HEK293T (cell line): ENCODE measurements at regions not wholly inside any gene's neighbourhood (a gene's known extent, or its start where the extent isn't known, plus 50 kb on each side); places are given as distances from the start of the nearest gene placed in this dataset.

Experiments
- CTCF ChIA-PET: fragments of 350-600 bp; formaldehyde crosslinking; extraction: SDS; loops from one replicate; lab custom pipeline; 2021; ENCODE audit warnings: antibody characterized with exemption, inconsistent platforms; lab: Yijun Ruan, JAX
- POLR2A ChIA-PET: fragments of 350-600 bp; formaldehyde crosslinking; extraction: SDS; loops from one replicate; lab custom pipeline; 2020; ENCODE audit warnings: antibody characterized with exemption, inconsistent platforms; lab: Yijun Ruan, JAX
- DNase-seq: peaks from one replicate; pipeline ENCODE4 v3.0.0; 2012; ENCODE audit warnings: mixed read lengths; ENCODE audit errors: extremely low spot score
- ARNT ChIP-seq: fragments of 450-650 bp; IDR thresholded peaks from 2 replicates; pipeline ENCODE4 v1.6.1; 2017; ENCODE audit warnings: mild to moderate bottlenecking
- BHLHE40 ChIP-seq: fragments of 450-650 bp; IDR thresholded peaks from 2 replicates; pipeline ENCODE4 v1.6.1; 2016; ENCODE audit warnings: mild to moderate bottlenecking, moderate library complexity, borderline replicate concordance
- CTBP1 ChIP-seq: fragments of 450-650 bp; IDR thresholded peaks from 2 replicates; pipeline ENCODE4 v1.6.1; 2016; ENCODE audit warnings: borderline replicate concordance
- ELF4 ChIP-seq: fragments of 450-650 bp; IDR thresholded peaks from 2 replicates; pipeline ENCODE4 v1.6.1; 2017; ENCODE audit warnings: antibody characterized with exemption
- FOXA1 ChIP-seq: fragments of 450-650 bp; IDR thresholded peaks from 2 replicates; pipeline ENCODE4 v1.6.1; 2016; ENCODE audit warnings: mild to moderate bottlenecking
- FOXK2 ChIP-seq: fragments of 450-650 bp; IDR thresholded peaks from 2 replicates; pipeline ENCODE4 v1.6.1; 2016; ENCODE audit warnings: mild to moderate bottlenecking
- FOXM1 ChIP-seq: fragments of 450-650 bp; IDR thresholded peaks from 2 replicates; pipeline ENCODE4 v1.6.1; 2017; ENCODE audit warnings: mild to moderate bottlenecking, borderline replicate concordance
- HDGF ChIP-seq: fragments of 450-650 bp; IDR thresholded peaks from 2 replicates; pipeline ENCODE4 v1.6.1; 2017; ENCODE audit warnings: antibody characterized with exemption, borderline replicate concordance
- L3MBTL2 ChIP-seq: fragments of 450-650 bp; conservative IDR thresholded peaks from 2 replicates; pipeline ENCODE4 v1.6.1; 2016; ENCODE audit warnings: mild to moderate bottlenecking
- LEF1 ChIP-seq: fragments of 450-650 bp; IDR thresholded peaks from 2 replicates; pipeline ENCODE4 v1.6.1; 2017; ENCODE audit warnings: mild to moderate bottlenecking, borderline replicate concordance
- NFRKB ChIP-seq: fragments of 450-650 bp; IDR thresholded peaks from 2 replicates; pipeline ENCODE4 v1.6.1; 2016; ENCODE audit warnings: mild to moderate bottlenecking, moderate library complexity
- SP1 ChIP-seq: fragments of 450-650 bp; IDR thresholded peaks from 2 replicates; pipeline ENCODE4 v1.6.1; 2017
- SUZ12 ChIP-seq: fragments of 450-650 bp; IDR thresholded peaks from 2 replicates; pipeline ENCODE4 v1.6.1; 2016; ENCODE audit warnings: mild to moderate bottlenecking
- TARDBP ChIP-seq: fragments of 450-650 bp; IDR thresholded peaks from 2 replicates; pipeline ENCODE4 v1.6.1; 2016
- ZNF384 ChIP-seq: fragments of 450-650 bp; IDR thresholded peaks from 2 replicates; pipeline ENCODE4 v1.6.1; 2016
- TF ChIP-seq, protein P1 (sequence below): fragments of 450-650 bp; IDR thresholded peaks from 2 replicates; pipeline ENCODE4 v1.6.1; 2016

DNA sequence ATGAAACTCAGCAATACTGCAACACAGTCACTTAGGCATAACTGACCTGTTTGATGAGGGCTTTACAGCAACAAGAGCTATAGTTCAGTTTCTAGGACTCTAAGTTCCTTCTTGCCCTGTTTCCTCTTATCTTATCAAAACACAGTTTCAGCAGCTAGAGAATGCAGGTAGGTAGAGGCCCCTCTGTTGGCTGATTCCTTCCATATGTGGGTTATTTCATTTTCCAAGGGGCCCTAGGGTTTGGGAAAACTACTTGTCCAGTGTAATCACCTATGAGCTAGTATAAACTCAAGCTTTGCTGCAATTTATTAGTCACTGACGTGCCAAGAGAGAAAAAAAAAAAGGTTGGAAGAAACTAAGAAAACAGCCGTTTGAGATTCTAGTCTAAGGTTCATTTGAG, 607.7 kb upstream of the USP24 start:
- no peak for TF ChIP-seq HDGF
- TF ChIP-seq FOXK2: no peak
- no peak for TF ChIP-seq BHLHE40
- TF ChIP-seq CTBP1: no peak
- TF ChIP-seq LEF1: no peak
- TF ChIP-seq SP1: no peak
- TF ChIP-seq SUZ12: no peak
- no peak for TF ChIP-seq ARNT
- no peak for TF ChIP-seq FOXA1
- no peak for TF ChIP-seq TARDBP
- ChIA-PET POLR2A (no interaction called here), CTCF (no interaction called here)
- no peak for DNase-seq

DNA sequence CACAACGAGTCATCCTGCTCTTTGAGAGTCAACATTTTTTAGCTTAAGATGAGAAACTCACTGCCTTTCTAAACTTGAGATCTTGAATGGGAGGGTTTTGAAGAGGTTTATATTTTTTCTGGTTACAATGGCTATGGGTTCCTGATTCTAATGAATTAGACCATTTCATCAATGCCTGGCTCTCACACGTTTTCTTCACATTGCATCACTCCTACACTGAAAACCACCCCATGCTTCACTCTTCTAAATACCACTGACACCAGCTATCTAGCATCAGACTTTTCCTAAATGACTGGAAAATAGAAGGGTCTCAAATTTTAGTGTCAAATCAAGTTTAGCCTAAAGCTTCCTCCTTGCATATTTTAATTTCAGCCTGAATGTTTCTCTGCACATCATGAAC, 606.1 kb upstream of the USP24 start:
- DNase-seq: no peak
- ChIA-PET CTCF (interaction anchor here (0.6 kb wide), 1 partner anchor 151 kb away, joined by 3 read pairs; no protein-coding TSS in a partner anchor), POLR2A (interaction anchor here (1.0 kb wide), 1 partner anchor 19 kb away, joined by 3 read pairs; no protein-coding TSS in a partner anchor)
- TF ChIP-seq ELF4 (no peak), FOXM1 (no peak)

DNA sequence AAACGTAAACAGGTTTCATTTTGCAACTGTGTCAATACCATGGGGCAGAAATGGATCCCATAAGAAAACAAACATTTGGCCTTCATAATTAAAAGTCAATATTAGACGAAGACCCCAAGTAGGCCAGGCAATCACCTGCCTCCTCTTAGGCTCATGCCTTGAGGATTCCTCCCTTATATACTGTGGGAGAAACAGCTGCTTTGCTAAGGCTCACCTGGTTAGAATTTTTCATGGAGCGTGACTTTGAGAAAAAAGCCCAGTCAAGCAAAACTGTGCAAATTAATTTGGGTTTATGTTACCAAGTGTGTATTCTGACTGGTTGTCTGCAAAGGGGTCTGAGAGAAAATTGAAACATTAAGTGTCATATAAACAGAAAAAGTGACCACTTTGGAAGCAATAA, 605.3 kb upstream of the USP24 start:
- DNase-seq: no peak
- no peak for TF ChIP-seq NFRKB
- no peak for TF ChIP-seq ZNF384
- TF ChIP-seq ELF4: no peak
- no peak for TF ChIP-seq L3MBTL2
- TF ChIP-seq ARNT: no peak
- TF ChIP-seq FOXK2: no peak
- TF ChIP-seq CTBP1: no peak
- no peak for TF ChIP-seq FOXA1
- TF ChIP-seq TARDBP: no peak
- no peak for TF ChIP-seq LEF1
- TF ChIP-seq HDGF: no peak
- TF ChIP-seq SP1: no peak
- no peak for TF ChIP-seq FOXM1
- no peak for TF ChIP-seq SUZ12
- TF ChIP-seq BHLHE40: no peak
- TF ChIP-seq, protein P1, sequence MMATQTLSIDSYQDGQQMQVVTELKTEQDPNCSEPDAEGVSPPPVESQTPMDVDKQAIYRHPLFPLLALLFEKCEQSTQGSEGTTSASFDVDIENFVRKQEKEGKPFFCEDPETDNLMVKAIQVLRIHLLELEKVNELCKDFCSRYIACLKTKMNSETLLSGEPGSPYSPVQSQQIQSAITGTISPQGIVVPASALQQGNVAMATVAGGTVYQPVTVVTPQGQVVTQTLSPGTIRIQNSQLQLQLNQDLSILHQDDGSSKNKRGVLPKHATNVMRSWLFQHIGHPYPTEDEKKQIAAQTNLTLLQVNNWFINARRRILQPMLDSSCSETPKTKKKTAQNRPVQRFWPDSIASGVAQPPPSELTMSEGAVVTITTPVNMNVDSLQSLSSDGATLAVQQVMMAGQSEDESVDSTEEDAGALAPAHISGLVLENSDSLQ: no peak
- CTCF ChIA-PET: no interaction called here
- POLR2A ChIA-PET: interaction anchor here (1.0 kb wide), 1 partner anchor 20 kb away, joined by 3 read pairs; no protein-coding TSS in a partner anchor

DNA sequence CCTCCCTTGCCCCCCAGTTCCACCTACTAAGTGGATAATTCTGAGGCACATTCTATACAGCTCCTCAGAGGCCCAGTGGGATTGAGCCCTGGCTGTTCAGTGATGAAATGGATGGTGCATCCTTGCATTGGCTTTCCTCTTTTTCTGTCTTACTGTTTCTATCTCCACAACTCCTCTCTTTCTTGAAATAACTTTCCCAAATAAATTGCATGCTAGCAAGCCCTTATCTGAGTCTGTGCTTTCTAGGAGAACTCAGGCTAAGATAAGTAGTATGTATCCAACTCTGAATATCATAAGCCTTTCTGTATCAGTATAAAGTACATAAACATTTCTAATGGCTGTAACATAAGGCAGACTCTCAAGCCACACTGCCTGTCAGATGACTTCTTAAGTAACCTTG, 603.8 kb upstream of the USP24 start:
- ChIA-PET CTCF (no interaction called here), POLR2A (no interaction called here)
- DNase-seq: no peak
- TF ChIP-seq SP1 (no peak), FOXK2 (no peak), FOXM1 (no peak), ELF4 (no peak), FOXA1 (no peak), TARDBP (no peak), LEF1 (no peak), HDGF (no peak), NFRKB (no peak), SUZ12 (no peak), CTBP1 (no peak), BHLHE40 (no peak), ZNF384 (no peak), ARNT (no peak), L3MBTL2 (no peak)
- TF ChIP-seq, protein P1: no peak

DNA sequence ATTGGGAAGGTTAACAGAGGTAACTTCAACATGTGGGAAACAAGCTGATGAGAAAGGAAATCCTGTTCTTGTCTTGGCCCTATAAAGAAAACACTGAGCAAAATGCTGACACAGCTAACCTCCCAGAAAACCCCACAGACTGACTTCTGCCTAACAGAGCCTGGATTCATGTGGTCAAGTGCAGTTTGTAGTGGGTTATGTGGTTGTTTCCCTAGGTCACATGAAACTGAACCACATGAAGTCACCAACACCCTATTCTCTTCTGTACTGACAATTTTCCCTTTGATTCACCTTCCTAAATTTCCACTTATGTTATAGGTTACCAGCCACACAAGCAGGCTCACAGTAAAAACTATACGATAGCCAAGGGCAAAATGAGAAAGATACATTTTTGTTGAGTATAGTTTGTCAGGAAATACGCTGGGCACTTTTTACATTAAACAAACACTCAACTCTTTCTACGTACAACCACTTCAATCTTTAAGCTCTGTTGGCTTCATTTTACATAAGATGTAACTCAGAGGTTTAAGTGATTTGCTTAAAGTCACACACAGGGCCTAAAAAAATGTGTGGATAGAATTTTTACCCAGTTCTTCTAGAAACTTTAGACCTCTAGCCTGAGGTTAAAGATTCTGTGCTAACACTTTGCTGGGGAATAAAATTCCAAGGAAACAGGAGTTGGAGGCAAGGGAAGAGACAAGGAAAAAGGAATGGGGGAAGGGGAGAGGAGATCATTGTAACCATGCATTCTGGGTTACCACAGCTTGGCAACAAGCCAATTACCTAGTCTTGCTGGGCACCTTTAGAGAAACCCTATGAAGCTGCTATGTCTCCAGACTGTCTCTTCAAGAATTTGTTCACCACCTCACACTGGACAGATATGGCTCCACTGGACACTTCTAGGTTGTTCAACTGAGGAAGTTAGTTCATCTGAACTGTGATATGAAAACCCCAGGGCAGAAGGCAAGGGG, 601.6 kb upstream of the USP24 start:
- TF ChIP-seq FOXA1: no peak
- TF ChIP-seq TARDBP: no peak
- no peak for TF ChIP-seq ZNF384
- TF ChIP-seq BHLHE40: no peak
- TF ChIP-seq FOXK2: no peak
- TF ChIP-seq HDGF: no peak
- no peak for TF ChIP-seq SUZ12
- TF ChIP-seq CTBP1: no peak
- no peak for TF ChIP-seq LEF1
- TF ChIP-seq ELF4: no peak
- no peak for TF ChIP-seq L3MBTL2
- TF ChIP-seq, protein P1: no peak
- no peak for TF ChIP-seq FOXM1
- ChIA-PET CTCF (interaction anchor here (0.6 kb wide), 1 partner anchor 52 kb away, joined by 4 read pairs; no protein-coding TSS in a partner anchor), POLR2A (no interaction called here)
- no peak for DNase-seq

DNA sequence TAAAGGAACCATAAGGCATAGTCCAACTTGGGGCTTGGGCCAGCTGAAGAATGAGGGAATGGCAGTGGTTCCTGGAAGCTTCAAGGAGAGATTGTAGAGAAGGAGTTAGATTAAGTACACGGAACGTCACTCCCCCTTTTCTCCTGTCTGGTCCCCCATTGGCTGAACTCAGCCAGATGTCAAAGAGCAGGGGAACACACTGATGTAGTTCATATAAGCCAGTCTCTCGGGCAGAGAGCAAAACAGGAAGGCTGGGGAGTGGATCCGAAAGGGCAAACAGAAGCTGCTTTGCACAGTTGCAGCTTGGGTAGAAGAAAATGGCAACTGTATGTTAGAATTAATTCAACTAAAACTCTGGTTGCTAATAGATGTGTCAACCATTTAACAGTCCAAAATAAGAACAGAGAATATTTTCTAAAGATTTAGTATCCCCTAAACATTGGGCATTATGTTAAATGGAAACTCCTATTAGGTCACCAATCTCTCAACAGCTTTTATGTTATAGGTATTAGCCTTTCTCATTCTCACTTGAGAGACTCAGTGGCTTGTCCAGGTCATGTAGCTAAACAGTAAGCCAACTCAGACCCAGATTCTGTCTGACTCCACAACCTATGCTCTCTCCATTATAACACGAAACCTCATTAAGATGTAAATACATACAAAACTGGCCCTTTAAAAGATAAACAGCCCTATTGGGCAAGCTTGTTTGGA, 600.7 kb upstream of the USP24 start:
- CTCF ChIA-PET: no interaction called here
- no peak for DNase-seq
- no peak for TF ChIP-seq ELF4
- no peak for TF ChIP-seq ZNF384
- TF ChIP-seq, protein P1: no peak
- no peak for TF ChIP-seq HDGF
- no peak for TF ChIP-seq SUZ12
- no peak for TF ChIP-seq LEF1
- POLR2A ChIA-PET: no interaction called here
